ENCODE measurements at regions not wholly inside any gene's neighbourhood (a gene's known extent, or its start where the extent isn't known, plus 50 kb on each side); places are given as distances from the start of the nearest gene placed in this dataset.

GRCh38 chr5:106849266-106849665 is 821.5 kb downstream of the EFNA5 start:
- TF ChIP-seq CTCF (optimal IDR thresholded peaks at IDR 0.05 in 1 of 3, IDR thresholded peaks at IDR 0.05 in 1 of 3, conservative IDR thresholded peaks at IDR 0.05 in 1 of 3; ENCODE audit: extremely low read depth in 1 of 3, insufficient read depth in 2 of 3, low read length in 3 of 3) (no peak), EZH2 (IDR thresholded peaks at IDR 0.05; ENCODE audit: low read length) (no peak)
